Spleen (tissue), 11 donors: ENCODE measurements at regions not wholly inside any gene's neighbourhood (a gene's known extent, or its start where the extent isn't known, plus 50 kb on each side); places are given as distances from the start of the nearest gene placed in this dataset.

ENCODE experiments used
- DNase-seq: peaks from one replicate; pipeline ENCODE4 v3.0.0-alpha.2; 2020
- H3K27ac ChIP-seq, 8 donors: fragments of 200-600 bp; sonication (generic) in 7 of 8; 1 replicate in 4 of 8; 2 replicates in 4 of 8; pipeline versions ENCODE4 v1.5.0 to v1.8.0; 2016 to 2021; ENCODE audit warnings: inconsistent platforms in 4 of 8, mild to moderate bottlenecking in 4 of 8, moderate library complexity in 1 of 8
- H3K27me3 ChIP-seq, 7 donors: fragments of 200-600 bp; sonication (generic) in 6 of 7; replicated peaks in 1 of 7; 1 replicate in 4 of 7; 2 replicates in 3 of 7; pipeline versions ENCODE4 v1.5.0 to v1.8.0; 2016 to 2021; ENCODE audit warnings: inconsistent platforms in 3 of 7, mild to moderate bottlenecking in 1 of 7
- H3K36me3 ChIP-seq, 6 donors: fragments of 200-600 bp; sonication (generic) in 5 of 6; 1 replicate in 4 of 6; 2 replicates in 2 of 6; pipeline versions ENCODE4 v1.5.0 to v1.8.0; 2016 to 2021; ENCODE audit warnings: inconsistent platforms in 2 of 6
- H3K4me1 ChIP-seq, 6 donors: fragments of 200-600 bp; sonication (generic) in 5 of 6; 1 replicate in 3 of 6; 2 replicates in 3 of 6; pipeline versions ENCODE4 v1.5.0 to v1.8.0; 2016 to 2021; ENCODE audit warnings: inconsistent platforms in 3 of 6
- H3K4me3 ChIP-seq, 8 donors: fragments of 200-600 bp; sonication (generic) in 7 of 8; 1 replicate in 4 of 8; 2 replicates in 4 of 8; pipeline versions ENCODE4 v1.5.0 to v1.8.0; 2016 to 2021; ENCODE audit warnings: inconsistent platforms in 4 of 8, mild to moderate bottlenecking in 4 of 8, moderate library complexity in 2 of 8
- H3K9me3 ChIP-seq, 8 donors: fragments of 200-600 bp; sonication (generic) in 7 of 8; 1 replicate in 4 of 8; 2 replicates in 4 of 8; pipeline versions ENCODE4 v1.5.0 to v1.8.0; 2016 to 2021; ENCODE audit warnings: inconsistent platforms in 4 of 8
- POLR2A ChIP-seq, 3 donors: fragments of 450-650 bp; IDR thresholded peaks; one replicate each; pipeline ENCODE4 v1.5.1; 2017; ENCODE audit warnings: antibody characterized with exemption in 3 of 3, mild to moderate bottlenecking in 1 of 3
- POLR2AphosphoS5 ChIP-seq, 3 donors: sonication (generic); formaldehyde crosslinking; IDR thresholded peaks; one replicate each; pipeline ENCODE4 v1.5.1; 2017; ENCODE audit warnings: antibody characterized with exemption in 3 of 3
- WGBS, 5 donors: extraction: QIAGEN DNeasy Blood & Tissue Kit in 3 of 5; methylation state at CpG; one replicate each; pipeline versions ENCODE4 v1.1.5 to v1.1.7; 2013 to 2018; 5-methylcytosine and 5-hydroxymethylcytosine counted together
- intact Hi-C: fragments of 100-400 bp; cut with DNase I; formaldehyde crosslinking; loops from one replicate; pipeline ENCODE4 v1.15.0; 2023; ENCODE audit warnings: low total_unique reads
- TF ChIP-seq, protein P1 (sequence below), 11 experiments: fragments of 200-600 bp in 7 of 11; fragments of 450-650 bp in 4 of 11; sonication (generic) in 4 of 11; IDR thresholded peaks in 8 of 11; conservative IDR thresholded peaks in 3 of 11; 1 replicate in 7 of 11; 2 replicates in 4 of 11; pipeline versions ENCODE4 v1.4.0 to v1.8.0; 2016 to 2021; ENCODE audit warnings: antibody characterized with exemption in 11 of 11, inconsistent platforms in 4 of 11, mild to moderate bottlenecking in 1 of 11
- donor health status: healthy with polysubstance abuse.
- donor health status: DM: no; HTN: no; CAD: no; lungs with moderate emphysema.
- donor health status: DM: no; HTN: no; CAD: no.
- donor health status: Bipolar disorder and iron deficiency.
- donor health status: healthy.
- donor health status: DM: no; HTN: no; CAD: no.
- donor health status: DM: yes; HTN: yes; CAD: no.

GRCh38 chr5:53321721-53322120, 158.7 kb upstream of the FST start:
- Histone ChIP-seq H3K4me1 (no peaks in the 10 kb centered on the region), H3K36me3 (no peaks in the 10 kb centered on the region), H3K27ac (no peak overlapping the region), H3K27me3 (no peaks in the 10 kb centered on the region), H3K9me3 (no peaks in the 10 kb centered on the region), H3K4me3 (no peak overlapping the region)
- intact Hi-C loops, result no loop called here
- 91 to 98% (median 94%) methylated on average over 2 of the region's 2 CpGs for WGBS, 5 donors
- no peak for DNase-seq
- TF ChIP-seq, protein P1, sequence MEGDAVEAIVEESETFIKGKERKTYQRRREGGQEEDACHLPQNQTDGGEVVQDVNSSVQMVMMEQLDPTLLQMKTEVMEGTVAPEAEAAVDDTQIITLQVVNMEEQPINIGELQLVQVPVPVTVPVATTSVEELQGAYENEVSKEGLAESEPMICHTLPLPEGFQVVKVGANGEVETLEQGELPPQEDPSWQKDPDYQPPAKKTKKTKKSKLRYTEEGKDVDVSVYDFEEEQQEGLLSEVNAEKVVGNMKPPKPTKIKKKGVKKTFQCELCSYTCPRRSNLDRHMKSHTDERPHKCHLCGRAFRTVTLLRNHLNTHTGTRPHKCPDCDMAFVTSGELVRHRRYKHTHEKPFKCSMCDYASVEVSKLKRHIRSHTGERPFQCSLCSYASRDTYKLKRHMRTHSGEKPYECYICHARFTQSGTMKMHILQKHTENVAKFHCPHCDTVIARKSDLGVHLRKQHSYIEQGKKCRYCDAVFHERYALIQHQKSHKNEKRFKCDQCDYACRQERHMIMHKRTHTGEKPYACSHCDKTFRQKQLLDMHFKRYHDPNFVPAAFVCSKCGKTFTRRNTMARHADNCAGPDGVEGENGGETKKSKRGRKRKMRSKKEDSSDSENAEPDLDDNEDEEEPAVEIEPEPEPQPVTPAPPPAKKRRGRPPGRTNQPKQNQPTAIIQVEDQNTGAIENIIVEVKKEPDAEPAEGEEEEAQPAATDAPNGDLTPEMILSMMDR (IDR thresholded peaks at IDR 0.05 in 8 of 11, conservative IDR thresholded peaks at IDR 0.05 in 3 of 11), result no peak
- TF ChIP-seq POLR2A (IDR thresholded peaks at IDR 0.05), result no peak
- no peak for TF ChIP-seq POLR2AphosphoS5 (IDR thresholded peaks at IDR 0.05)

GRCh38 chr5:53322257-53322656, 158.2 kb upstream of the FST start:
- Histone ChIP-seq H3K36me3 (no peaks in the 10 kb centered on the region), H3K27me3 (no peaks in the 10 kb centered on the region), H3K27ac (no peak overlapping the region), H3K4me1 (no peaks in the 10 kb centered on the region), H3K4me3 (no peak overlapping the region), H3K9me3 (no peaks in the 10 kb centered on the region)
- WGBS, 5 donors, result 69 to 76% (median 71%) methylated on average over 1 of the region's 1 CpG
- intact Hi-C loops, result no loop called here
- TF ChIP-seq POLR2AphosphoS5 (IDR thresholded peaks at IDR 0.05), result no peak
- TF ChIP-seq, protein P1 (IDR thresholded peaks at IDR 0.05 in 8 of 11, conservative IDR thresholded peaks at IDR 0.05 in 3 of 11), result no peak
- no peak for TF ChIP-seq POLR2A (IDR thresholded peaks at IDR 0.05)
- DNase-seq, result no peak

GRCh38 chr5:53323511-53323910, 156.9 kb upstream of the FST start:
- no peaks in the 10 kb centered on the region for H3K4me1 ChIP-seq
- H3K9me3 ChIP-seq, result no peaks in the 10 kb centered on the region
- H3K27ac ChIP-seq, result no peak overlapping the region
- no peak for DNase-seq
- WGBS, 5 donors, result 89 to 98% (median 96%) methylated on average over 2 of the region's 2 CpGs
- H3K27me3 ChIP-seq, result no peaks in the 10 kb centered on the region
- H3K36me3 ChIP-seq, result no peaks in the 10 kb centered on the region
- H3K4me3 ChIP-seq, result no peak overlapping the region
- TF ChIP-seq POLR2A (IDR thresholded peaks at IDR 0.05) (no peak), POLR2AphosphoS5 (IDR thresholded peaks at IDR 0.05) (no peak)
- TF ChIP-seq, protein P1 (IDR thresholded peaks at IDR 0.05 in 8 of 11, conservative IDR thresholded peaks at IDR 0.05 in 3 of 11), result no peak
- intact Hi-C loops, result no loop called here

- H3K4me1 ChIP-seq, result no peaks in the 10 kb centered on the region
- DNase-seq, result no peak
- no peaks in the 10 kb centered on the region for H3K36me3 ChIP-seq
- H3K27me3 ChIP-seq, result no peaks in the 10 kb centered on the region
- no peaks in the 10 kb centered on the region for H3K9me3 ChIP-seq
- 44 to 83% (median 55%) methylated on average over 1 of the region's 1 CpG for WGBS, 5 donors
- no peak overlapping the region for H3K4me3 ChIP-seq
- TF ChIP-seq POLR2AphosphoS5 (IDR thresholded peaks at IDR 0.05), result no peak
- TF ChIP-seq, protein P1 (IDR thresholded peaks at IDR 0.05 in 8 of 11, conservative IDR thresholded peaks at IDR 0.05 in 3 of 11), result no peak
- no peak for TF ChIP-seq POLR2A (IDR thresholded peaks at IDR 0.05)
- no peak overlapping the region for H3K27ac ChIP-seq
- intact Hi-C loops, result no loop called here
These were observed 156.3 kb upstream of the FST start for GRCh38 chr5:53323943-53324642.
